Spleen (tissue), 7 donors: ENCODE measurements at regions not wholly inside any gene's neighbourhood (a gene's known extent, or its start where the extent isn't known, plus 50 kb on each side); places are given as distances from the start of the nearest gene placed in this dataset.

Source experiments
- CTCF ChIP-seq, 11 experiments: fragments of 200-600 bp in 7 of 11; fragments of 450-650 bp in 4 of 11; sonication (generic) in 4 of 11; IDR thresholded peaks in 8 of 11; conservative IDR thresholded peaks in 3 of 11; 1 replicate in 7 of 11; 2 replicates in 4 of 11; pipeline versions ENCODE4 v1.4.0 to v1.8.0; 2016 to 2021; ENCODE audit warnings: antibody characterized with exemption in 11 of 11, inconsistent platforms in 4 of 11, mild to moderate bottlenecking in 1 of 11
- POLR2AphosphoS5 ChIP-seq, 3 donors: sonication (generic); formaldehyde crosslinking; IDR thresholded peaks; one replicate each; pipeline ENCODE4 v1.5.1; 2017; ENCODE audit warnings: antibody characterized with exemption in 3 of 3
- donor health status: DM: no; HTN: no; CAD: no; lungs with moderate emphysema.
- donor health status: DM: no; HTN: no; CAD: no.
- donor health status: DM: no; HTN: no; CAD: no.

- TF ChIP-seq CTCF (IDR thresholded peaks at IDR 0.05 in 8 of 11, conservative IDR thresholded peaks at IDR 0.05 in 3 of 11) = no peak
- TF ChIP-seq POLR2AphosphoS5 (IDR thresholded peaks at IDR 0.05) = no peak
These were observed 398.8 kb downstream of the C12orf75 start for GRCh38 chr12:105729181-105729771.
